Heart left ventricle (tissue), 16 donors: ENCODE measurements at regions not wholly inside any gene's neighbourhood (a gene's known extent, or its start where the extent isn't known, plus 50 kb on each side); places are given as distances from the start of the nearest gene placed in this dataset.
A peak's percentile ranks its signal among the peaks of the same experiment; 100 is the strongest.

Source experiments
- ATAC-seq, 4 donors: fragments of 200-7000 bp; cut with Tn5 transposase; one replicate each; pipeline ENCODE4 v1.9.1; 2020 to 2022; ENCODE audit warnings: moderate library complexity in 4 of 4, mild to moderate bottlenecking in 3 of 4, moderate number of reproducible peaks in 1 of 4
- DNase-seq, 5 donors: peaks; one replicate each; pipeline ENCODE4 v3.0.0-alpha.2; 2020
- H3K27ac ChIP-seq, 12 donors: fragments of 200-600 bp; sonication (generic) in 4 of 12; one replicate each; pipeline versions ENCODE4 v1.5.0 to v1.8.0; 2016 to 2022; ENCODE audit warnings: mild to moderate bottlenecking in 2 of 12
- H3K27me3 ChIP-seq, 9 donors: fragments of 200-600 bp; sonication (generic) in 2 of 9; one replicate each; pipeline versions ENCODE4 v1.5.1 to v1.8.0; 2016 to 2022; ENCODE audit warnings: mild to moderate bottlenecking in 3 of 9
- H3K36me3 ChIP-seq, 9 donors: fragments of 200-600 bp; sonication (generic) in 2 of 9; one replicate each; pipeline versions ENCODE4 v1.5.0 to v1.8.0; 2018 to 2022; ENCODE audit warnings: mild to moderate bottlenecking in 2 of 9
- H3K4me1 ChIP-seq, 12 donors: fragments of 200-600 bp; sonication (generic) in 4 of 12; one replicate each; pipeline versions ENCODE4 v1.5.0 to v1.8.0; 2016 to 2022; ENCODE audit warnings: mild to moderate bottlenecking in 3 of 12
- H3K4me3 ChIP-seq, 12 donors: fragments of 200-600 bp; sonication (generic) in 4 of 12; one replicate each; pipeline versions ENCODE4 v1.5.0 to v1.8.0; 2017 to 2022; ENCODE audit warnings: mild to moderate bottlenecking in 9 of 12, moderate library complexity in 4 of 12
- H3K9me3 ChIP-seq, 12 donors: fragments of 200-600 bp; sonication (generic) in 4 of 12; one replicate each; pipeline versions ENCODE4 v1.5.0 to v1.8.0; 2016 to 2022; ENCODE audit warnings: mild to moderate bottlenecking in 1 of 12
- CTCF ChIP-seq, 12 donors: fragments of 200-600 bp; sonication (generic) in 4 of 12; IDR thresholded peaks; one replicate each; pipeline versions ENCODE4 v1.5.0 to v1.8.0; 2018 to 2022; ENCODE audit warnings: antibody characterized with exemption in 12 of 12, mild to moderate bottlenecking in 5 of 12
- POLR2A ChIP-seq, 2 donors: fragments of 450-650 bp; IDR thresholded peaks; one replicate each; pipeline ENCODE4 v1.6.1; 2017; ENCODE audit warnings: antibody characterized with exemption in 2 of 2, mild to moderate bottlenecking in 2 of 2, moderate library complexity in 2 of 2
- WGBS, 4 donors: extraction: QIAGEN DNeasy Blood & Tissue Kit in 2 of 4; methylation state at CpG; one replicate each; pipeline versions ENCODE4 v1.1.5 to v1.1.7; 2013 to 2018; 5-methylcytosine and 5-hydroxymethylcytosine counted together
- intact Hi-C, 10 donors: fragments of 100-400 bp; cut with DNase I; formaldehyde crosslinking; loops; one replicate each; pipeline versions ENCODE4 v1.11.1 to v1.14.2; 2022
- donor health status: ischemic (EF 13 %, LVEDD 7.1; RV severe dilation, severe dysfunction).
- donor health status: healthy with polysubstance abuse.
- donor health status: DM: no; HTN: yes; CAD: no.
- donor health status: DM: no; HTN: no; CAD: no.
- donor health status: ischemic (EF 25% LVEDD 6.9; RV normal size, moderate dysfunction).
- donor health status: ischemic (EF 25% LVEDD 5.7; RV mildly dilated, moderate dysfunction).
- donor health status: healthy.
- donor health status: DM: yes; HTN: yes; CAD: no.
- donor health status: ischemic (EF 35%, LVEDD 5.7; RV mildly dilated, moderate dysfunction).
- donor health status: nonischemic (EF 11% LVEDD 7.7; RV severe dilation, severe dysfunction).
- donor health status: DM: yes; HTN: yes; CAD: no.
- donor health status: PGD.
- donor health status: ischemic (EF 29% LVEDD 5.4; RV normal size, mild dysfunction).
- donor health status: nonischemic (EF 23%, LVEDD 6.1; RV moderate dilation, normal function).

DNA sequence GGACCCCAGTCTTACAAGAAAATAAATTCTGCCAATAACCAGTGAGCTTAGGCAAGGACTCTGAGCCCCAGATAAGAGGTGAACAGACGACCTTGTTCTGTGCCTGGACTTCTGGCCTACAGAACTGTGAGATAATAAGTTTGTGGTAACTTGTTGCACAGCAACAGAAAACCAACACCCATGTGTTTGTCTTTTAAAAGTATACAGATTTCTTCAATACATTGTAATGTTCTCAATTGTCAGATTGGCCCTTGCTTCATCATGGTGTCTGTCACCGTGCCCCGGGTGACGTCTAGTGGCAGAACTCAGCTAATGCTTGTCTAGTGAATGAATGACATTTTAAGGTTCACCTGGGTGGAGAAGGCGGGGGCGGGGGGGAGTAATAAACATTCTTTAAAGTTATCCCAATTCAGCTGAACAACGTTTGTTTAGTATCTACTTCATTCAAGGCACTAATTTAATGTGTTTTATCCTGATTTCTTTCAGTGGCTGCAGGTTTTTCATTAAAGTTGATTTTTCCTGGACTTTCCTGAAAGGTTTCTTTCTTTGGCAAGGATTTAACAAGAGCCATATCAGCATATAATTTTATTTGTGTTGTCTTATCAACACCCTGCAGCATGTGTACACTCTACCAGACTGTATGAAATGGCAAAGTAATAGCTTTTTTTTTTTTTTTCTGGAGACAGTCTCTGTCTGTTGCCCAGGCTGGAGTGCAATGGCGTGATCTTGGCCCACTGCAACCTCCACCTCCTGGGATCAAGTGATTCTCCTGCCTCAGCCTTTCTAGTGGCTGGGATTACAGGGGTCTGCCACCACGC is 123.8 kb upstream of the DLX2 start:
- DNase-seq = no peak
- H3K4me1 ChIP-seq = peaks cover 0 to 3% (median 0%) of the 10 kb centered on the region in 12 donors
- H3K36me3 ChIP-seq = no peaks in the 10 kb centered on the region
- no peak overlapping the region for H3K4me3 ChIP-seq
- 78 to 83% (median 80%) methylated on average over 9 of the region's 9 CpGs for WGBS, 4 donors
- intact Hi-C loops = loop anchor here in 1 of 10 donors (10.0 kb wide), 1 partner anchor 52 kb away; no protein-coding TSS in a partner anchor
- H3K27me3 ChIP-seq = no peaks in the 10 kb centered on the region
- H3K27ac ChIP-seq = no peak overlapping the region
- no peaks in the 10 kb centered on the region for H3K9me3 ChIP-seq
- TF ChIP-seq POLR2A (IDR thresholded peaks at IDR 0.05) = no peak
- TF ChIP-seq CTCF (IDR thresholded peaks at IDR 0.05) = peak in 4 of 12 donors; percentile 5 to 10 (median 9)
- ATAC-seq = peak in 2 of 4 donors; percentile 50 to 58

DNA sequence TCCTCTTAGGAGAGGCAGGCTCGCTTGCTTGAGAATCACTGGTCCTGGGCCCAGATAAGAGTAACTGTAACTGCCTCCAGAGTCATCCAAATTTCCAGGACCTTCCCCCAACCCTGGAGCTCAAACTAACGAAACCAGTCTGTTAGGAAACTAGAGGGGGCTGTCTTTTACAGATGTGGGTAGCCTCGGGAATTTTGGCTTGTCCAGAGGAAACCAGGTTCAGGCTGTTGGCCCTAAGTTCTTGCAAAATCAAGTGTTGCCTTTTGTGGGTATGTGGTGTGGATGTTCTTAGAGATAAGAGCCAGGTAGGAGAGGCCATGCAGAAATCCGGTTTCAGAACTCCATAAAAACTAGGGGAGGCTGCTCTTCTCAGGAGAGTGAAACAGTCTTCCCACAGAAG is 125.0 kb upstream of the DLX2 start:
- no peak for ATAC-seq
- intact Hi-C loops = loop anchor here in 1 of 10 donors (10.0 kb wide), 1 partner anchor 53 kb away; no protein-coding TSS in a partner anchor
- H3K4me3 ChIP-seq = no peak overlapping the region
- no peak for DNase-seq
- no peak for TF ChIP-seq CTCF (IDR thresholded peaks at IDR 0.05)
- TF ChIP-seq POLR2A (IDR thresholded peaks at IDR 0.05) = no peak
- H3K27ac ChIP-seq = no peak overlapping the region
- no peaks in the 10 kb centered on the region for H3K36me3 ChIP-seq
- no peaks in the 10 kb centered on the region for H3K9me3 ChIP-seq
- WGBS, 4 donors = 78 to 92% (median 84%) methylated on average over 4 of the region's 4 CpGs
- peaks cover 0 to 10% (median 0%) of the 10 kb centered on the region in 12 donors for H3K4me1 ChIP-seq
- no peaks in the 10 kb centered on the region for H3K27me3 ChIP-seq

DNA sequence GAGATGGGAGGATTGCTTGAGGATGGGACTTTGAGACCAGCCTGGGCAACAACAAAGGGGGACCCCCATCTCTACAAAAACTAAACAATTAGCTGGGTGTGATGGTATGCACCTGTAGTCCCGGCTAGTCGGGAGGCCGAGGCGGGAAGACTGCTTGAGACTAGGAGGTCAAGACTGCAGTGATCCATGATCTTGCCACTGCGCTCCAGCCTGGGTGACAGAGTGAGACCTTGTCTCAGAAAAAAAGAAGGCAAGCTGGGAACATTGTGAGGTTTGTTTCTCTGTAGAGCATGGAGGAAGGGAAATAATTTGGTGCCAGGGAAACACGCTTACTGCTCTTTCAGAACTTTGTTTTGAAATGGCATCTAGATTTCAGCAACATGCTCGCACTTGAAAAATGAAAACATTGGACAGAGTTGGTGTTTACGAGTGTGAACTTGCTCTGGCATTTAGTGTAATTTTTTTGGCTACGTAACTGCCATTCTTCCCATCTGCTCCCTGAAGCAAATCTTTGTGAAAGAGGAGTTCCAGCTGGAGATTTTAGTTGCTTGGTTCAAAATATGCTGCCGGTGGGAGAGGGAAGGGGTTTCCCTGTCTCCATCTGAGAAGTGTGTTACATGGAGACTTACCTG is 125.6 kb upstream of the DLX2 start:
- 82 to 86% (median 85%) methylated on average over 10 of the region's 10 CpGs for WGBS, 4 donors
- Histone ChIP-seq H3K36me3 (no peaks in the 10 kb centered on the region), H3K27me3 (no peaks in the 10 kb centered on the region), H3K9me3 (no peaks in the 10 kb centered on the region), H3K27ac (no peak overlapping the region), H3K4me3 (no peak overlapping the region), H3K4me1 (peaks cover 0 to 10% (median 0%) of the 10 kb centered on the region in 12 donors)
- intact Hi-C loops = loop anchor here in 1 of 10 donors (10.0 kb wide), 1 partner anchor 53 kb away; no protein-coding TSS in a partner anchor
- DNase-seq (no peak), ATAC-seq (no peak)
- TF ChIP-seq POLR2A (IDR thresholded peaks at IDR 0.05) = no peak
- no peak for TF ChIP-seq CTCF (IDR thresholded peaks at IDR 0.05)

- DNase-seq = no peak
- Histone ChIP-seq H3K4me1 (peaks cover 0 to 17% (median under 1%) of the 10 kb centered on the region in 12 donors), H3K9me3 (no peaks in the 10 kb centered on the region), H3K36me3 (no peaks in the 10 kb centered on the region), H3K27me3 (peaks cover 0 to 5% (median 0%) of the 10 kb centered on the region in 9 donors), H3K4me3 (no peak overlapping the region), H3K27ac (no peak overlapping the region)
- no peak for ATAC-seq
- intact Hi-C loops = loop anchor here in 1 of 10 donors (10.0 kb wide), 1 partner anchor 54 kb away; no protein-coding TSS in a partner anchor
- WGBS, 4 donors = 84 to 91% (median 87%) methylated on average over 4 of the region's 4 CpGs
- TF ChIP-seq POLR2A (IDR thresholded peaks at IDR 0.05) (no peak), CTCF (IDR thresholded peaks at IDR 0.05) (no peak)
Measured at GRCh38 chr2:172229125-172229524, 126.4 kb upstream of the DLX2 start.
